ENCODE measurements at regions not wholly inside any gene's neighbourhood (a gene's known extent, or its start where the extent isn't known, plus 50 kb on each side); places are given as distances from the start of the nearest gene placed in this dataset.

GRCh38 chr15:95291898-95292472 is 1038.5 kb upstream of the NR2F2 start:
- H3K9ac ChIP-seq (ENCODE audit: low read depth, low read length), result no peak overlapping the region
- no peak overlapping the region for H3K27ac ChIP-seq (ENCODE audit: low read length)
- no peaks in the 10 kb centered on the region for H3K27me3 ChIP-seq (ENCODE audit: insufficient read depth, low read length)
- peaks cover 13% of the 10 kb centered on the region; the same call in 1 of the 2 replicates for H3K4me1 ChIP-seq (ENCODE audit: insufficient read depth, low read length)
- no peak overlapping the region for H3K4me3 ChIP-seq (ENCODE audit: low read length)
- H3K36me3 ChIP-seq (ENCODE audit: insufficient read depth, low read depth, low read length), result no peaks in the 10 kb centered on the region
- H3K9me3 ChIP-seq (ENCODE audit: insufficient read depth, low read depth, low read length), result no peaks in the 10 kb centered on the region

- Histone ChIP-seq H3K9ac (ENCODE audit: low read depth, low read length) (no peak overlapping the region), H3K27me3 (ENCODE audit: insufficient read depth, low read length) (no peaks in the 10 kb centered on the region), H3K4me3 (ENCODE audit: low read length) (no peak overlapping the region), H3K36me3 (ENCODE audit: insufficient read depth, low read depth, low read length) (no peaks in the 10 kb centered on the region), H3K27ac (ENCODE audit: low read length) (no peak overlapping the region), H3K4me1 (ENCODE audit: insufficient read depth, low read length) (peaks cover 3% of the 10 kb centered on the region; the same call in 1 of the 2 replicates), H3K9me3 (ENCODE audit: insufficient read depth, low read depth, low read length) (no peaks in the 10 kb centered on the region)
Measured at GRCh38 chr15:95292785-95293450, 1037.6 kb upstream of the NR2F2 start.

- H3K27me3 ChIP-seq (ENCODE audit: insufficient read depth, low read length), result no peaks in the 10 kb centered on the region
- no peaks in the 10 kb centered on the region for H3K4me1 ChIP-seq (ENCODE audit: insufficient read depth, low read length)
- H3K4me3 ChIP-seq (ENCODE audit: low read length), result no peak overlapping the region
- H3K27ac ChIP-seq (ENCODE audit: low read length), result no peak overlapping the region
- no peaks in the 10 kb centered on the region for H3K36me3 ChIP-seq (ENCODE audit: insufficient read depth, low read depth, low read length)
- no peak overlapping the region for H3K9ac ChIP-seq (ENCODE audit: low read depth, low read length)
- no peaks in the 10 kb centered on the region for H3K9me3 ChIP-seq (ENCODE audit: insufficient read depth, low read depth, low read length)
Measured at GRCh38 chr15:95293456-95294031, 1037.0 kb upstream of the NR2F2 start.

- Histone ChIP-seq H3K36me3 (ENCODE audit: insufficient read depth, low read depth, low read length) (no peaks in the 10 kb centered on the region), H3K9me3 (ENCODE audit: insufficient read depth, low read depth, low read length) (no peaks in the 10 kb centered on the region), H3K27me3 (ENCODE audit: insufficient read depth, low read length) (no peaks in the 10 kb centered on the region), H3K4me3 (ENCODE audit: low read length) (no peak overlapping the region), H3K27ac (ENCODE audit: low read length) (no peak overlapping the region), H3K9ac (ENCODE audit: low read depth, low read length) (no peak overlapping the region), H3K4me1 (ENCODE audit: insufficient read depth, low read length) (no peaks in the 10 kb centered on the region)
Measured at GRCh38 chr15:95295363-95295762, 1035.1 kb upstream of the NR2F2 start.

GRCh38 chr15:95295896-95296625 is 1034.4 kb upstream of the NR2F2 start:
- H3K27ac ChIP-seq (ENCODE audit: low read length), result no peak overlapping the region
- no peaks in the 10 kb centered on the region for H3K4me1 ChIP-seq (ENCODE audit: insufficient read depth, low read length)
- no peak overlapping the region for H3K4me3 ChIP-seq (ENCODE audit: low read length)
- H3K9me3 ChIP-seq (ENCODE audit: insufficient read depth, low read depth, low read length), result no peaks in the 10 kb centered on the region
- no peak overlapping the region for H3K9ac ChIP-seq (ENCODE audit: low read depth, low read length)
- no peaks in the 10 kb centered on the region for H3K36me3 ChIP-seq (ENCODE audit: insufficient read depth, low read depth, low read length)
- H3K27me3 ChIP-seq (ENCODE audit: insufficient read depth, low read length), result no peaks in the 10 kb centered on the region

GRCh38 chr15:95296643-95297042 is 1033.9 kb upstream of the NR2F2 start:
- Histone ChIP-seq H3K9ac (ENCODE audit: low read depth, low read length) (no peak overlapping the region), H3K27me3 (ENCODE audit: insufficient read depth, low read length) (no peaks in the 10 kb centered on the region), H3K27ac (ENCODE audit: low read length) (no peak overlapping the region), H3K9me3 (ENCODE audit: insufficient read depth, low read depth, low read length) (no peaks in the 10 kb centered on the region), H3K4me3 (ENCODE audit: low read length) (no peak overlapping the region), H3K36me3 (ENCODE audit: insufficient read depth, low read depth, low read length) (no peaks in the 10 kb centered on the region), H3K4me1 (ENCODE audit: insufficient read depth, low read length) (no peaks in the 10 kb centered on the region)

- no peak overlapping the region for H3K27ac ChIP-seq (ENCODE audit: low read length)
- no peaks in the 10 kb centered on the region for H3K9me3 ChIP-seq (ENCODE audit: insufficient read depth, low read depth, low read length)
- no peaks in the 10 kb centered on the region for H3K4me1 ChIP-seq (ENCODE audit: insufficient read depth, low read length)
- H3K36me3 ChIP-seq (ENCODE audit: insufficient read depth, low read depth, low read length), result no peaks in the 10 kb centered on the region
- H3K27me3 ChIP-seq (ENCODE audit: insufficient read depth, low read length), result no peaks in the 10 kb centered on the region
- H3K4me3 ChIP-seq (ENCODE audit: low read length), result no peak overlapping the region
- H3K9ac ChIP-seq (ENCODE audit: low read depth, low read length), result no peak overlapping the region
Measured at GRCh38 chr15:95298729-95299128, 1031.8 kb upstream of the NR2F2 start.

- H3K27ac ChIP-seq (ENCODE audit: low read length), result no peak overlapping the region
- no peaks in the 10 kb centered on the region for H3K36me3 ChIP-seq (ENCODE audit: insufficient read depth, low read depth, low read length)
- no peaks in the 10 kb centered on the region for H3K9me3 ChIP-seq (ENCODE audit: insufficient read depth, low read depth, low read length)
- no peak overlapping the region for H3K4me3 ChIP-seq (ENCODE audit: low read length)
- no peaks in the 10 kb centered on the region for H3K4me1 ChIP-seq (ENCODE audit: insufficient read depth, low read length)
- no peaks in the 10 kb centered on the region for H3K27me3 ChIP-seq (ENCODE audit: insufficient read depth, low read length)
- H3K9ac ChIP-seq (ENCODE audit: low read depth, low read length), result no peak overlapping the region
Measured at GRCh38 chr15:95300958-95301357, 1029.5 kb upstream of the NR2F2 start.

GRCh38 chr15:95302206-95302605 is 1028.3 kb upstream of the NR2F2 start:
- Histone ChIP-seq H3K4me1 (ENCODE audit: insufficient read depth, low read length) (no peaks in the 10 kb centered on the region), H3K9me3 (ENCODE audit: insufficient read depth, low read depth, low read length) (no peaks in the 10 kb centered on the region)

GRCh38 chr15:95302809-95303208 is 1027.7 kb upstream of the NR2F2 start:
- Histone ChIP-seq H3K27me3 (ENCODE audit: insufficient read depth, low read length) (no peaks in the 10 kb centered on the region), H3K9ac (ENCODE audit: low read depth, low read length) (no peak overlapping the region), H3K4me3 (ENCODE audit: low read length) (no peak overlapping the region), H3K36me3 (ENCODE audit: insufficient read depth, low read depth, low read length) (no peaks in the 10 kb centered on the region), H3K9me3 (ENCODE audit: insufficient read depth, low read depth, low read length) (no peaks in the 10 kb centered on the region), H3K4me1 (ENCODE audit: insufficient read depth, low read length) (no peaks in the 10 kb centered on the region), H3K27ac (ENCODE audit: low read length) (no peak overlapping the region)

More at GRCh38 chr15:95302206-95302605, 1028.3 kb upstream of the NR2F2 start:
- H3K27ac ChIP-seq (ENCODE audit: low read length), result no peak overlapping the region
- H3K36me3 ChIP-seq (ENCODE audit: insufficient read depth, low read depth, low read length), result no peaks in the 10 kb centered on the region
- no peak overlapping the region for H3K9ac ChIP-seq (ENCODE audit: low read depth, low read length)
- no peaks in the 10 kb centered on the region for H3K27me3 ChIP-seq (ENCODE audit: insufficient read depth, low read length)
- no peak overlapping the region for H3K4me3 ChIP-seq (ENCODE audit: low read length)

- no peak overlapping the region for H3K9ac ChIP-seq (ENCODE audit: low read depth, low read length)
- H3K4me1 ChIP-seq (ENCODE audit: insufficient read depth, low read length), result no peaks in the 10 kb centered on the region
- H3K9me3 ChIP-seq (ENCODE audit: insufficient read depth, low read depth, low read length), result no peaks in the 10 kb centered on the region
- H3K27me3 ChIP-seq (ENCODE audit: insufficient read depth, low read length), result no peaks in the 10 kb centered on the region
- no peak overlapping the region for H3K4me3 ChIP-seq (ENCODE audit: low read length)
- H3K27ac ChIP-seq (ENCODE audit: low read length), result no peak overlapping the region
- H3K36me3 ChIP-seq (ENCODE audit: insufficient read depth, low read depth, low read length), result no peaks in the 10 kb centered on the region
Measured at GRCh38 chr15:95303713-95304112, 1026.8 kb upstream of the NR2F2 start.

Data from iPS-20b (cell line).